ENCODE measurements at regions not wholly inside any gene's neighbourhood (a gene's known extent, or its start where the extent isn't known, plus 50 kb on each side); places are given as distances from the start of the nearest gene placed in this dataset.

GRCh38 chr6:56758120-56758519, 115.4 kb upstream of the DST start:
- Histone ChIP-seq H3K4me1 (ENCODE audit: control insufficient read depth, insufficient read depth, low read length, poor library complexity, severe bottlenecking) (peaks cover 25% of the 10 kb centered on the region), H3K4me3 (ENCODE audit: extremely low read depth, insufficient read depth, low read length, poor library complexity, severe bottlenecking) (no peak overlapping the region), H3K27ac (ENCODE audit: low read depth, low read length, severe bottlenecking) (no peak overlapping the region), H3K9me3 (ENCODE audit: control insufficient read depth, low read length) (no peaks in the 10 kb centered on the region), H3K36me3 (ENCODE audit: control insufficient read depth, insufficient read depth, low read length) (no peaks in the 10 kb centered on the region)

DNA sequence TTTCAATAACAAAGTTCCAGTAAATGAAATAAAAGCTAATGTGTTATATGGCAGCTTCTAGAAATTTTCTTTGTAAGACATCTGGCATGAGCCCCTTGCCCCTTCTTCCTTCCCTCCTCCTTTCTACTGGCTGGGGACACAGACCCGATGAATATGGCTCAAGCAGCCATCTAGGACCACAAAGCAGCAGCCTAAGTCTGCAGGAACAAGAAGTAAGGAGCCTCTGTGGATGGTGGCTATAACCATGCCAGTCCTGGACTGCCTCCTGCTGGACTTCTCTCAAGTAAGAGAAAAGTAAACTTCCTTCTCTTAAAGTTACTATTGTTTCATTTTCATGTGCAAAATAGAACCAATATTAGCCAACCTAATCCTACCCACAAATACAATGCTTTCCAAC, 114.9 kb upstream of the DST start:
- H3K36me3 ChIP-seq (ENCODE audit: control insufficient read depth, insufficient read depth, low read length), result no peaks in the 10 kb centered on the region
- H3K4me1 ChIP-seq (ENCODE audit: control insufficient read depth, insufficient read depth, low read length, poor library complexity, severe bottlenecking), result peaks cover 25% of the 10 kb centered on the region
- no peak overlapping the region for H3K4me3 ChIP-seq (ENCODE audit: extremely low read depth, insufficient read depth, low read length, poor library complexity, severe bottlenecking)
- WGBS, 2 experiments (ENCODE audit: insufficient coverage in 2 of 2), result 50% methylated on average over 1 of the region's 1 CpG; no CpG with 5 or more reads in 1 of the 2 experiments
- H3K27ac ChIP-seq (ENCODE audit: low read depth, low read length, severe bottlenecking), result no peak overlapping the region
- H3K9me3 ChIP-seq (ENCODE audit: control insufficient read depth, low read length), result no peaks in the 10 kb centered on the region

DNA sequence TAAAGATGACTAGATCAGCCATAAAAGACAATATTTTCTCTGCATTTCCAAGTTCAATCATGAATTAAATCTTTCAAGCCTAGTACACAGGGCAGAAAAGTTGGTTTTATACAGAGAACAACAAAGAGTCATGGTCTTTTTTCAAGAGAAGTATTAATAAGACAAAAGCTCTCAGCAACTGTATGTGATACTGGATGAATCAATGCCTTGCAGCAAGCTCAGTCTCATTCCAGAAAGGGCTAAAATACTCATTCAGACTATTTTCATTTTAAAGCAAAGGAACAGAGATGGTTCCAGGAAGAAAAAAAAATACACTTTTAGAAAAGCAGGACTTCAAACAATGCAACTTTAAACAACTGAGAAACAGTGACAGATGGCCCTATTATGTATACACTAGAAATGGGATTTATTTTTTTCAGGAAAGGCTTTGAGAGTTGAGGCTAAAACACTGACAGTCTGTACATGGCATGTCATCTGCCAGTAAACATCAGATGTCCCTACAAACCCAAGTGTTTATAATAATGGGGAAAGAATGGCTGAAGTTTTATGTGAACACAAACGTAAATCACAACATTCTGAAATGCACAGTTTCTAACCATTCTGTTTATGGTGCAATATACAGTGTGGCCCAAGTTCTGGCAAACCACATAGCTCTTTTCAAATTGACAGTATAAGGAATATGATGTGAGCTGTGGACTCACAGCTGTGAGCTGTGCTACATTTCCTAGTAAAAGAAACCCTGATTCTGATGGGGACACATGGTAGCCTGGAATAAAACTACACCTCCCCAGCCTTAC, 114.3 kb upstream of the DST start:
- H3K9me3 ChIP-seq (ENCODE audit: control insufficient read depth, low read length), result no peaks in the 10 kb centered on the region
- no CpG with 5 or more reads among the region's 1 CpG for WGBS, 2 experiments (ENCODE audit: insufficient coverage in 2 of 2)
- no peak overlapping the region for H3K27ac ChIP-seq (ENCODE audit: low read depth, low read length, severe bottlenecking)
- H3K4me1 ChIP-seq (ENCODE audit: control insufficient read depth, insufficient read depth, low read length, poor library complexity, severe bottlenecking), result peaks cover 25% of the 10 kb centered on the region
- no peaks in the 10 kb centered on the region for H3K36me3 ChIP-seq (ENCODE audit: control insufficient read depth, insufficient read depth, low read length)
- no peak overlapping the region for H3K4me3 ChIP-seq (ENCODE audit: extremely low read depth, insufficient read depth, low read length, poor library complexity, severe bottlenecking)

DNA sequence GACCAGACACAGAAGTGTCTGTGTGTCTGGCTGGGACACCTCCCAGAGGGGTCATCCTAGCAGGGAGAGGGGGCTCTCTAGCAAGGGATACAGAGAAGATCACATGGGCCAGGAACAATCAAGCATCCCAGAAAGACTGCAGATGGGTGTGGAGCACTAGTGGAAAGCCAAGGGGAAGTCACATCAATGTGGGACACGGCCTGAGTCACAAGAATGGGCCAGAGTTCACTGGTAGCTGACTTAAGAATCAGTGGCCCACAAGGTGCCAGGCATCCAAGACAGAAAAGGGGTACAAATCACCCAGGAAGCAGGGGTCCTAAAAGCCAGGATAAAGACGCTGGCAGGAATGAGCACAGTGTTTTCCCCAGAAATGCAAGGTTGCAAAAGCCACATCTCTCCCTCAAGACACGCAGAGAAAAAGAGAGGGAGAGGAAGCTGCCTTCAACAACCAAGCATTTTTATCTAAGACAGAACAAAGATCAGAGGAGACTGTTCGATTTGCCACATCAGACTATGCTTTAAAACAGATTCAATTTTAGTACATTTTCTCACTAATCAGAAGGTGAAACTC, 113.6 kb upstream of the DST start:
- Histone ChIP-seq H3K9me3 (ENCODE audit: control insufficient read depth, low read length) (no peaks in the 10 kb centered on the region), H3K4me1 (ENCODE audit: control insufficient read depth, insufficient read depth, low read length, poor library complexity, severe bottlenecking) (peaks cover 31% of the 10 kb centered on the region), H3K36me3 (ENCODE audit: control insufficient read depth, insufficient read depth, low read length) (no peaks in the 10 kb centered on the region), H3K27ac (ENCODE audit: low read depth, low read length, severe bottlenecking) (no peak overlapping the region), H3K4me3 (ENCODE audit: extremely low read depth, insufficient read depth, low read length, poor library complexity, severe bottlenecking) (no peak overlapping the region)
- WGBS, 2 experiments (ENCODE audit: insufficient coverage in 2 of 2), result 70 to 90% methylated on average over 3 of the region's 4 CpGs

DNA sequence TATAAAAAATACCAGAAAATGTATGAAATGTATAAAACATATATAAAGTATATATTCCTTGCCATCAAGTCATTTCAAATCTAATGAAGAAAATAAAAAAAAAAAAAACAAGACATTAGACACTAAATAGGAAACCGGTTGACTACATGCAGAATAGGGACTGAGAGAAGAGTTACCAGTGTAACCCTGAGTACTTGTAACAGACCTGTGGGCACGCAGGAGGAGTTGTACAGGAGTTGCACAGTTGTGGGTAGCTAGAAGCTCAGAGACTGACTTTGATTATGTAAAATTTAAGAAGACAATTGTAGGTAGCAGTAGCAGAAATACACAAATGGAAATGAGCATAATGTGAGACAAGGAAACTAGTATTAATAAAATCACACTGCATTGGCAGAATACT, 112.4 kb upstream of the DST start:
- peaks cover 38% of the 10 kb centered on the region for H3K4me1 ChIP-seq (ENCODE audit: control insufficient read depth, insufficient read depth, low read length, poor library complexity, severe bottlenecking)

DNA sequence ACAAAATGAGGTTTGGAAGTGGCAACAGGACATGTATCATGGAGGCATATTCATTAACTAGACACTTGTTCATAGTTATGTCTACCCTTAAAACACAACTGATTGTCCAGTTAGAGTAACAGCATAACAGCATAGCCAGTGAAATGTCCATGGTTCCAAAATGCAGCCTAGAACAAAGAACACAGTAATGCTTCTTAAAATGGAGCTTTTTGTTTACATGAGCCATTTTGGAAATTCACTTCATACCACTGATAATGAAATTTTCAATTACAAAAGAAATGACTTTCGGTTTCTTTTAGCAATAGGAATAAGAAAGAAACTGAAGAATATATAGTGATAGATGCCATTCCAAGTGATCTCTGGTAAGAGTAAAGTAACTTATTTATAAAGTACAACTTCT, 111.1 kb upstream of the DST start:
- no peaks in the 10 kb centered on the region for H3K36me3 ChIP-seq (ENCODE audit: control insufficient read depth, insufficient read depth, low read length)
- peaks cover 48% of the 10 kb centered on the region for H3K4me1 ChIP-seq (ENCODE audit: control insufficient read depth, insufficient read depth, low read length, poor library complexity, severe bottlenecking)
- H3K4me3 ChIP-seq (ENCODE audit: extremely low read depth, insufficient read depth, low read length, poor library complexity, severe bottlenecking), result no peak overlapping the region
- H3K27ac ChIP-seq (ENCODE audit: low read depth, low read length, severe bottlenecking), result no peak overlapping the region
- no peaks in the 10 kb centered on the region for H3K9me3 ChIP-seq (ENCODE audit: control insufficient read depth, low read length)
- WGBS, 2 experiments (ENCODE audit: insufficient coverage in 2 of 2), result no CpG with 5 or more reads among the region's 1 CpG

More for the DNA sequence above, 112.4 kb upstream of the DST start:
- Histone ChIP-seq H3K27ac (ENCODE audit: low read depth, low read length, severe bottlenecking) (no peak overlapping the region), H3K36me3 (ENCODE audit: control insufficient read depth, insufficient read depth, low read length) (no peaks in the 10 kb centered on the region), H3K4me3 (ENCODE audit: extremely low read depth, insufficient read depth, low read length, poor library complexity, severe bottlenecking) (no peak overlapping the region), H3K9me3 (ENCODE audit: control insufficient read depth, low read length) (no peaks in the 10 kb centered on the region)
- WGBS, 2 experiments (ENCODE audit: insufficient coverage in 2 of 2), result 89 to 94% methylated on average over 2 of the region's 2 CpGs

- Histone ChIP-seq H3K36me3 (ENCODE audit: control insufficient read depth, insufficient read depth, low read length) (no peaks in the 10 kb centered on the region), H3K4me1 (ENCODE audit: control insufficient read depth, insufficient read depth, low read length, poor library complexity, severe bottlenecking) (peaks cover 48% of the 10 kb centered on the region), H3K27ac (ENCODE audit: low read depth, low read length, severe bottlenecking) (no peak overlapping the region), H3K9me3 (ENCODE audit: control insufficient read depth, low read length) (no peaks in the 10 kb centered on the region), H3K4me3 (ENCODE audit: extremely low read depth, insufficient read depth, low read length, poor library complexity, severe bottlenecking) (no peak overlapping the region)
- no CpG with 5 or more reads among the region's 4 CpGs for WGBS, 2 experiments (ENCODE audit: insufficient coverage in 2 of 2)
Measured at GRCh38 chr6:56752534-56752933, 109.8 kb upstream of the DST start.

DNA sequence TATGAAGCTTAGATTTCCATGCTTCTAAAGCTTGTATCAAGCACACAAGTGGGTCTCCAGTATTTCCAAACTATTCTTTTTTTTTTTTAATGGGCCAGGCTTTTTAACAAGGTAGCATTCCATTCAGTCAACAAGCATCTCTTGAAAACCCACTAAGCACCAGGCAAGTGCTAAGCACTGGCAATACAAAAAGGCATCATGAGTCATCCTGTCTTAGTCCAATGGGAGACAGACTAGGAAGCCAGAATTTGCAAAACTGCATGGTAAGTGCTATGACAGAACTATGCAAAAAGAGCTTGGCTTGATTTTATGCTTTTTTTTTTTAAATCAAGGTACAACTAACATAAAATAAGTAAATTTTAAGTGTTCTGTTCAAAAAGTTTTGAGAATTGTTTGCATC, 109.3 kb upstream of the DST start:
- H3K4me1 ChIP-seq (ENCODE audit: control insufficient read depth, insufficient read depth, low read length, poor library complexity, severe bottlenecking), result peaks cover 51% of the 10 kb centered on the region
- no peaks in the 10 kb centered on the region for H3K36me3 ChIP-seq (ENCODE audit: control insufficient read depth, insufficient read depth, low read length)
- no peaks in the 10 kb centered on the region for H3K9me3 ChIP-seq (ENCODE audit: control insufficient read depth, low read length)
- no peak overlapping the region for H3K27ac ChIP-seq (ENCODE audit: low read depth, low read length, severe bottlenecking)
- H3K4me3 ChIP-seq (ENCODE audit: extremely low read depth, insufficient read depth, low read length, poor library complexity, severe bottlenecking), result no peak overlapping the region

DNA sequence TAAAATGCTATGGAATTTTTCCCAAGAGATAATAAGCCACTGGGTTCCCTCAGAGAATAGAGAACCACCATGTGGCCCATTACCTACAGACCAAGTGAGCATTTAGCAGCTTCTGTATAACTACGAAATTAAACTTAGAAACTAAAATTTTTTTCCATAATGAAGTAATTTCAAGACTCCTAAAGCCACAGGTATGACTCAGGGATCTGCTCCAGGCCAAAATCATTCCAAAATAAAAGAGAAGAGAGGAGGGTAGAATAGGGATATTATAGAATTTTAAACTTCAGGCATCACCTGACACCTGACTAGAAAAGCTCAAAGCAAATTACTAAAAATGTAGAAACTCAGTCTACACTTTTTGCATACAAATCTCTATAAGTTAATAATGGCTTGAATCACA, 108.9 kb upstream of the DST start:
- no peak overlapping the region for H3K27ac ChIP-seq (ENCODE audit: low read depth, low read length, severe bottlenecking)
- H3K36me3 ChIP-seq (ENCODE audit: control insufficient read depth, insufficient read depth, low read length), result no peaks in the 10 kb centered on the region
- H3K9me3 ChIP-seq (ENCODE audit: control insufficient read depth, low read length), result no peaks in the 10 kb centered on the region
- H3K4me1 ChIP-seq (ENCODE audit: control insufficient read depth, insufficient read depth, low read length, poor library complexity, severe bottlenecking), result peaks cover 51% of the 10 kb centered on the region
- no CpG with 5 or more reads among the region's 1 CpG for WGBS, 2 experiments (ENCODE audit: insufficient coverage in 2 of 2)
- H3K4me3 ChIP-seq (ENCODE audit: extremely low read depth, insufficient read depth, low read length, poor library complexity, severe bottlenecking), result no peak overlapping the region

GRCh38 chr6:56750686-56751085, 108.0 kb upstream of the DST start:
- H3K9me3 ChIP-seq (ENCODE audit: control insufficient read depth, low read length), result no peaks in the 10 kb centered on the region
- H3K4me1 ChIP-seq (ENCODE audit: control insufficient read depth, insufficient read depth, low read length, poor library complexity, severe bottlenecking), result peaks cover 49% of the 10 kb centered on the region
- H3K36me3 ChIP-seq (ENCODE audit: control insufficient read depth, insufficient read depth, low read length), result no peaks in the 10 kb centered on the region
- H3K27ac ChIP-seq (ENCODE audit: low read depth, low read length, severe bottlenecking), result no peak overlapping the region
- no peak overlapping the region for H3K4me3 ChIP-seq (ENCODE audit: extremely low read depth, insufficient read depth, low read length, poor library complexity, severe bottlenecking)

GRCh38 chr6:56749632-56750151, 107.0 kb upstream of the DST start:
- Histone ChIP-seq H3K36me3 (ENCODE audit: control insufficient read depth, insufficient read depth, low read length) (no peaks in the 10 kb centered on the region), H3K9me3 (ENCODE audit: control insufficient read depth, low read length) (no peaks in the 10 kb centered on the region), H3K27ac (ENCODE audit: low read depth, low read length, severe bottlenecking) (no peak overlapping the region), H3K4me1 (ENCODE audit: control insufficient read depth, insufficient read depth, low read length, poor library complexity, severe bottlenecking) (peaks cover 52% of the 10 kb centered on the region), H3K4me3 (ENCODE audit: extremely low read depth, insufficient read depth, low read length, poor library complexity, severe bottlenecking) (no peak overlapping the region)
- WGBS, 2 experiments (ENCODE audit: insufficient coverage in 2 of 2), result no CpG with 5 or more reads among the region's 3 CpGs

All from mesodermal cell (in vitro differentiated cells).